ENCODE measurements at regions not wholly inside any gene's neighbourhood (a gene's known extent, or its start where the extent isn't known, plus 50 kb on each side); places are given as distances from the start of the nearest gene placed in this dataset.
"Not testable (repeated sequence)": the region's sequence is repeated elsewhere in the genome, so short reads cannot be mapped to it uniquely, and the experiment has no call there.

DNA sequence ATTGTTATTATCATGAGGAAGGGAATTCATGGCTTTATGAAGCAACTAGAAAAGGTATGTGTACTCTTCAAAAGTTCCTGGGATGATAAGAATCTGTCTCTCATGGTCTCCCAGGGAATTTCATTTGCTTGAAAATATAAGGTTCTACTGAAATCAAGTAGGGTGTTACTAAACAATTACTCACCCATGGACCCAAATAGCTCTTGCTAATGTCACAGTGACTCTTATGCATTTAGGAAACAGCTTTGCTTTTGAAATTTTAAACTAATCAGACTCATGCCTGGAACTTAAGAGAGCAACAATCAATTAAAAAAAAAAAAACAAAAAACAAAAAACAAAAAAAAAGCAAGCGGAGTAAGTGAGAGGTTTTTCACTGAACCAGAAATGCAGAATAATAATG lies 1546.3 kb upstream of the TENM4 start:
- DNase-seq = no peak

DNA sequence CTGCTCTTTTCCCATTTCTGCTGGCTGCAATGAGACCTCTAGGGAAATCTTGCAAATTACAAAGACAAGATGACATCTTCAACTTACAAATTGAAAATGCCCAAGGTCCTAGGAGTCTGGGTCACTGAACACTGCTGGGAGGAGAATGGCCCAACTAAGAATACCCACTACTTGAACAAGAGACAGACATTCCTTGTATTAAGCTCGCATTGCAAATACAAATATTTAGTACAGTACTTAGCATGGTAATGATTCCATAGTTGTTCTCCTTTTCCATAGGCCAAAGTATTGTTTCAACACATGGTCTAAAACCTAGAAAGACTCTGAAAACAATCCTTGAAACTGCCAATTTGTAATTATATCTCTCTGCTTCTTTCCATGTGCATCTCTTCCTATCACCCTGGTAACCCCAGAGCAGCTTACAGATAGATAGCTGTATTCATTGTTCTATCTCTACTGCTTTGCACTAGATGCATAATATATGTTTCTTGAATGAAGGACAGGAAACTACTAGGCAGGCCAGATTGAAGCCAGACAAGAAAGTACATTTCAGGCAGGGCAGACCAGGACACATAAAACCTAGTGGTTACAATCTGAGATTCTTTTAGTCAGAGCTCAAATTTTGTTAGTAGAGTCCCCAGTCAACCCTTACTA lies 1545.7 kb upstream of the TENM4 start:
- no peak for DNase-seq

DNA sequence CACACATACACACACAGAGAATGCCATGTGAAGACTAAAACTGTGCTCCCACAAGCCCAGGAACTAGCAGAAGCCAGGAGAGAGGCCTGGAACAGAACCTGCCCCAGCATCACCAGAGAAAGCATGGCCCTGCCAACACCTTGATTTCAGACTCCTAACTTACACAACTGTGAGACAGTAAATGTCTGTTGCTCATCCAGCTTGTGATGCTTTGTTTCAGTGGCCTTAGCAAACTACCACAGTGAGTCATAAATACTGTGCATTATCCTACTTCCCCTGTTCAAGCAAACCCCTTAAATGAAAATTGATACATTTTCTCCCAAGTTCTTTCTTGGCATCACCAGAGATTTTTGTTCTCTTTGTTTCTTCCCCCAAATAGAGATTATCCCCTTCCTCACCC lies 1539.4 kb upstream of the TENM4 start:
- DNase-seq = no peak

DNA sequence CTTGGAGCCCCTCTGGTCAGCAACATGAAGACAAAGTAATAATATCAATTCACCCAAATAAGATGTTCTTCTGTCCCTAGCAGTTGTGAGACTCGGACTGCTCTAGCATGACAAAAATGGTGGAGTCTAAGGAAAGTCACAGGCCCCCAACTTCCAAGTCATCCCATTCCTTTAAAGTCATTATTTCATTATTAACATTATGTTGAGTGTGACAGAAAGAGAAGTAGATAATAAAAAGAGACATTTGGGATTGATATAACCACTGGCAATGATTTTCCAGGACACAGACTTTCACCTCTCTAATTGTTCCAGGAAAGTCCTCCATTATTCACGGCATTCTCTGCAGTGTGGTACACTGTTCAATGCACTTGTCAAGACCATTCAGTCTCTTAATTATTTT lies 1533.0 kb upstream of the TENM4 start:
- DNase-seq = no peak

DNA sequence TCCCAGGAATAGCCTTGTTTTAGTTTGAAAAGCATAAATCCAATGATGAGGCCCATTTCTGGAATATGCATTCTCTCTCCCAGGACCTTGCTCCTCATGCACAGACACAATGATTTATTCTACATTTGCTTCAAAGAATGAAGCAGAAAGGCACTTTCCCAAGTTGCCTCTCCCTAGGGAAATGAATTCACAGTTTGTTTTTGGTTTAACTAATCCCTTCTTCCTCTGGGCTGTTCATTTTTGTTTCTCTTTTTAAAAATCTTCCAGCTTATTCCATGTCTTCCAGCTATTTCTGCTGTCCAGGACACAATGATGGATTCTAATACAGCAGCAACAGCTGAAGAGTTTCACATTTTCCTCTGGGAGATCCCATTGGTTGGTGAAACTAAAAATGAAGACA lies 1529.2 kb upstream of the TENM4 start:
- no peak for DNase-seq

DNA sequence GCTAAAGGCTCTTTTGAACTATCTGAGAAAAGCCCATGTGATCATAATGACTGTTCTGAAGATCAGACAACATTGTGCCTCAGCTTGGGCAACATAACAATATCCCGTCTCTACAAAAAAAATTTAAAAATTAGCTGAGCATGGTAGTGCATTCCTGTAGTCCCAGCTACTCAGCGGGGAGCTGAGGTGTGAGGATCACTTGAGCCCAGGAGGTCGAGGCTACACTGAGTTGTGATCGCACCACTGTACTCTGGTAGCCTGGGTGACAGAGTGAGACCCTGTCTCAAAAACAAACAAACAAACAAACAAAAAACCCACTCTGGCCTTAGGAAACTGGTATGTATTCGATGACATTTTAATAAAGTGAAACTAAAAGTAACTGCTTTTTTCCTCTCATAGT lies 1526.8 kb upstream of the TENM4 start:
- DNase-seq = no peak

DNA sequence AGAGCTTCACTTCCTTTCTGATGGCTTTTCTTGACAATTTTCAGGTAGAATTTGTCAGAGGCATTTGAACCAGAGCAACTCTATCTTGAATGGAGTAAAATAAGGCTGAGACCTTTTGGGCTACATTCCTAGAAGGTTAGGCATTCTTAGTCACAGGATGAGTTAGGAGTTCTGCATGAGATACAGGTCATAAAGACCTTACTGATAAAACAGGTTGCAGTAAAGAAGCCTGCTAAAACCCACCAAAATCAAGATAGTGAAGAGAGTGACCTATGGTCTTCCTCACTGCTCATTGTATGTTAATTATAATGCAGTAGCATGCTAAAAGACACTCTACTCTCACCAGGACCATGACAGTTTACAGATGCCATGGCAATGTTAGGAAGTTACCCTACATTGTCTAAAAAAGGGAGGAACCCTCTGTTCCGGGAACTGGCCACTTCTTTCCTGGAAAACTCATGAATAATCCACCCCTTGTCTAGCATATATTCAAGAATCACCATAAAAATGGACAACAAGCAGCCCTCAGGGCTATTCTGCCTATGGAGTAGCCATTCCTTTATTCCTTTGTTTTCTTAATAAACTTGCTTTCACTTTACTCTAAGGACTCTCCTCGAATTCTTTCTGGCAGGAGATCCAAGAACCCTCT lies 1519.7 kb upstream of the TENM4 start:
- no peak for DNase-seq

DNA sequence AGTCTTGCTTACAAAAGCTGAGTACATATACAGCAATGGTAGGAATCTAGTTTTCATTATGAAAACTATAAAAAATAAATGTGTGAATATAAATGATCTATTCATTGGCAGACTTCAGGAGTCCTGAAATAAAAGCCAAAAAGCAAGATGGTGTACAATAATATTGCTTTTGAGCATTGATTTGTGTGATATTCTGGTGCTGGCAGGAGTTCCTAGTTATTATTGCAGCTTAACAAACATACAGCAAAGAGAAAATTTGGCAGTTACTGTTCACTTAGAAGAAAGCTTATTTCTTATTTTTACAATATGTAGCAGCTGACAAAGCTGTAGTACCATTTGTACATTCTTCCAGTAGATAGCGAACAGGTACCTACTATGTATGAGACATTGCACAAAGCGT lies 1518.9 kb upstream of the TENM4 start:
- no peak for DNase-seq

DNA sequence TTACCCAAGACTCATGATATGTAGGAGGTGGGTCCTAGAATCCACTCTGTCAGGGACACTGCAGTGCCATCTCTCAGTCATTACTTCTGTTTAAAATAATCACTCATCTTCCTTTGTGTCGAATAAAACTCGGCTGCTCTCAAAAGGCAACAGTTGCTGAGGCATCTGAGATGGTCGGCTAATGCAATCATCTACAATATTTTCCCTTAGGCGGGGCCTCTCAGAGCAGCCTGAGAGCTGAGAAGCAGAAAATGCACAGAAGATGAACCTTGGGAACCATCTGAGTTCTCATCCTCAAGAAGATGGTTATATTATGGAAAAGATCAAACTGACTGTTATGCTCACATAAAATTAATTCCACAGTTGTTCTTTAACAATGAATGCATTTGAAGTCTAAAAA lies 1518.2 kb upstream of the TENM4 start:
- DNase-seq = no peak

DNA sequence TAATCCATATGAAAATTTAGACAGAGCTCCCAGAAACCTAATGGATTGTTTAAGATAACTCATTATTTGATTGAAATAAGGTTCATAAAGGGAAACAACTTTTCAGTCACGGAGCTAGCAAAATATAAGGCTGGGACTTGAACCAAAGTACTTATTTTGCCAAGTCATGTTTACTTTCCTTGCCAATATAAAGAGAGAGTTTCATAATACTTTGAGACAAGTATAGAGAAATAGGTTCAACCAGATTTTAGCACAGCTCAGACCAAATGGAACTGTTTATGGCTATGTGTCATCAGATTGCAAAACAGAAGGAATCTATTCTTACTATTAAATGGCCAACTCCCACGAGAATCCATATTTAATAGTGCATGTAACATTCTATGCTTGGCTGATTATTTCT lies 1517.5 kb upstream of the TENM4 start:
- DNase-seq = no peak

DNA sequence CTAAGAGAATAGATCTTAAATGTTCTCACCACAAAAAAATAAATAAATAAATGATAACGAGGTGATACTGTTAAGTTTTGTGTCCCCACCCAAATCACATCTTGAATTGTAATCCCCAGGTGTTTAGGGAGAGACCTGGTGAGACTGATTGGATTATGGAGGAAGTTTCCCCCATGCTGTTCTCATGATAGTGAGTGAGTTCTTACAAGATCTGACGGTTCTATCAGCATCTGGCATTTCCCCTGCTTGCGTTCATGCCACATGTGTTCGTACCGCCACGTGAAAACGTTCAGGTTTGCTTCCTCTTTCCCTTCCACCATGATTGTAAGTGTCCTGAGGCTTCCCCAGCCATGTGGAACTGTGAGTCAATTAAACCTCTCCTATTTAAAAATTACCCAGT lies 1514.8 kb upstream of the TENM4 start:
- DNase-seq = no peak

DNA sequence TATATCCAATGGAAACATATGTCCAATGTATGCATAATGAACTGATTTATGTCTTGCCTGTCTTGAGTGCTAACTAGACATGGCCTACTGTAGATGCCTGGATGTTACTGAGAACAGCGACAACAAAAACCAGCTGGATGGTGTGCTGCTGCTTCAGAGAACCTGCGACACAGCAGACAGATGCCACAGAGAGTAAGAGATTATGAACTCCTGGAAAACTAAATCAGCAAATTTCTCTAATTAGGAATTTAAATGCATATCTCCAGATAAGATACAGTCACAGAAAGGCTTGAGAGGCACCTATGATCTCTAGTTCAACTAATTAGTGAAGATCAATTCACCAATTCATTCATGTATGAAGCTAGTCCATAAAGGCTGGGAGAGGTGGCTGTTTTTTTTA lies 1508.0 kb upstream of the TENM4 start:
- DNase-seq = no peak

DNA sequence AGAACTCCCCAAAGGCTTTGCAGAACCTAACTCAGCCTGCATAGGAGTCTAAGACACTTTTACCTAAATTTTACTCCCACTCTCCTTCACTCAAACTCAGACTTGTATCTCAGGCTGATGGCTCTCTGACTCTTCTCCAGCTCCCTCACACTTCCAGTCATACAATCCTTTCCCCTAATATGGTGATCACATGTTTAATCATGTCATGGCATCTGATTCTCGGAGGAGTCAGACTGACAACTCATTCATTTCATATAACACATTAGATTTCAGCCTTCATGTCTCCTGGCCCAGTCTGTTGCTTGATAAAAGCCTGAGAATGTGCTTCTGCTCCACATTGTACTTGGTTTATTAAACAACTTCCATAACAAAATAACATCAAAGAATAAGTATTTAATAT lies 1503.9 kb upstream of the TENM4 start:
- no peak for DNase-seq

DNA sequence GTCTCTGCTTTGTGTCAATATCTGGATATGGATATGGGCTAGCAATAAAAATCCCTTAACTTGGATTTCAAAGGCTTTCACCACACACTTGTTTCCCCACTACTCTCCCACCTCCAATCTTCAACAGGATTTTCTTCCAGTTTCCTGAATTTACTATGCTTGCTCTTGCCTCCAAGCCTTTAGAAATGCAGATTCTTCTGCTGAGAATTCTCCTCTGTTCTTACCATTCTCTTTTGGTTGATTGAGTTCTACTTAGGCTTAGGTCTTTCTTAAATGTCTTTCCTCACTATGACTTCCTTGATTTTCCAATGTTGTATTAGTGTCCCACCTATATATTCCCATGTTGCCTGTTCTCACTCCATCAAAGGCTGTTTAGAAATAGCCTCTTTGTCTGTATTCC lies 1502.4 kb upstream of the TENM4 start:
- no peak for DNase-seq

DNA sequence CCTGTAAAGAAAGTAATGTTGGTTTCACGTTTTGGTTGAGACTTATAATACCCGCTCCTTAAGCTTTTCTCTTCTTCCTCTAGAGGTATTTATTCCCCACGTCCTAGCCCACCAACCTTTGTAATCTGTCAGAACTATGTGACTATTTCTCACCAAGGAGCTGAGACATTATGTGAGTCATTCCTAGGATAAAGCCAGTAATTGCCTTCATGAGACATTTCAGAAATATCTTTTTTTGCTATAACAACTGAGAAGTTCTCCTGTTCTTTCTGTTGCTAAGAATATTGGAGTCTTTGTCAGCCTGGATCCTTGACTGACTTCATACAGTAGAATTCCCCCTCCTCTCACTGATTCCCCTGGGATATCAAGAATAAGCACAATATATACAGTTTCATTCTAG lies 1497.0 kb upstream of the TENM4 start:
- DNase-seq = no peak

DNA sequence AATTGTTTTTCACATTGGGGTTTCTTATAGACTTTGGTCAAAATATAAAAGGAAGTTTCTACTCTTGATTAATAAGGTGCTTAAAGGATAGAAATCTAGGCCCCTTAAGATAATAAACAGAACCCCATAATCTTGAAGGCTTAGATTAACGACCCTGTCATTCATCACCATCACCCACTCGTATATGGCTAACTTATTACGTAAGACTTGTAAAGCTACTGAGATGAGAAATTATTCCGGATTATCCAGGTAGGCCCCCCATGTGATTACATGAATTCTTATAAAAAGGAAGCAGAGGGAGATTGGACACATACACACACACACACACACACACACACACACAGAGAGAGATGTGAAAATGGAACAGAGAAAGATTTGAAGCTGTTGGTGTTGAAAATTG lies 1489.2 kb upstream of the TENM4 start:
- DNase-seq = no peak

DNA sequence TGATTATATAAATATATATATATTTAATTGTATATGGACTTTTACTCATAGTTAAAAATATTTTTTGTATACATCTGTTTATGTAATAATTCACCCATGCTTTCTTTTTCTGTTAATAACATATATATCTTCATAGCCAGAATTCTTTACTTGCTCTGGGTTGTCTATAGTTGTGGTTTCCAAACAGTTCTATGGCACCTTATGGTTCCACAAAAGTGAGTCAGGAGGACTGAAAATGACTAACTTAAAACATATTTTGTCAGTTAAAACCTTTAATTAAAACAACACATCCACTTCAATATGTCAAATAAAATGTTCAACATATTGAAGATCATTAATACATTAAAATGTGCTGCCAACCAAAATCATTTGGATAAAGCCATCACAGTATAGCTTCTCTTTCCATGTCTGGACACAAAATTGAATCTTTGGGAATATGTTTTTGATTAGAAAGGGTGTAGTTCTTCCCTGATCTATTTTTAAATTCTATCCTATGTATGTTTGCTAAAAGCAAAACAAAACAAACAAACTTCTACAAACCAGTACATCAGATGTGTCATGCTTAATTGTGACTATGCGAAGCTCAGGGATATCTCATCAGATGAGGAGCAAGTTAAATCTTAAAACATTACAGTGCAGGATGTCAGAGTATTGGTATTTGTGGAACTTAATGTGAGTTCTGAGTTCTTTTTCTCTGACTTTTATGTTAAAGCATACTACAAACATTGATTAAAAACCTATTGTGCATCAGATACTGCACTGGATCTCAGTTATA lies 1488.4 kb upstream of the TENM4 start:
- DNase-seq = no peak

DNA sequence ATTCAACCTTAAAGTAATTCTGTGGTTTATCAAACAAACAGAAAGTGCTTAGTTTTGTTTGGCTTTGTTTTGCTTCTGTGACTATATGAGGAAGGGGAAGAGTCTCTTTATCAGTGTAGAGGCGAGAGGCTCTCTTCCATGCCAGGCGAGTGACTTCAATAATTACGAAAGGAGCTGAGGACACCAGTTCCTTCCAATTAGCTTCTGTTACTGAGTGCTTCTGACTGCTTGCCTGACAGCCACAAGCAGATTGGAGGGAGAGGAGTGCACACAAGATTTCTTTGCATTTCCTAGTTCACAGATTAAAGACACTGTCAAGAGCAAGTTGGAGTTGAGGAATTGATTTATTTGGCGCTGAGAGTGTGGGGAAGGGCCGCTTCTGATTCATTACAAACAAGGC lies 1484.5 kb upstream of the TENM4 start:
- no peak for DNase-seq

DNA sequence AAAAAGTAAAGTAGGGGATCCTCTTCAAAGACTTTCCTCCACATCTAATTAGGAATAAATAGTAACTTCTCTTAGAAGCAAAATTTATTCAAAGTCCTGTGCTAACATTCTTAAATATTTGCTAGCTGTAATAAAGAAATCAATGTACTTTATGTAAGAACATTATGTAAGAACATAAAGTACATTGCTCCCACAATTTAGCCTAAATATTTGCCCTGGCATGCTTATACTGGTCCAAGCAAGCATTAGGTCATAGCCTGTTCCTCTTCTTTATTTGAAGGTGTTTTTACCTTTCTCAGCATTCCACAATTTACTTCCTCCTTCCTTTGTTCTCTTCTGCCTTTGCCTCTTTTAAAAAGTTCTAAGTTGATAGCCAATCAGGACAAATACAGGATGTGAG lies 1480.5 kb upstream of the TENM4 start:
- DNase-seq = not testable (repeated sequence)

DNA sequence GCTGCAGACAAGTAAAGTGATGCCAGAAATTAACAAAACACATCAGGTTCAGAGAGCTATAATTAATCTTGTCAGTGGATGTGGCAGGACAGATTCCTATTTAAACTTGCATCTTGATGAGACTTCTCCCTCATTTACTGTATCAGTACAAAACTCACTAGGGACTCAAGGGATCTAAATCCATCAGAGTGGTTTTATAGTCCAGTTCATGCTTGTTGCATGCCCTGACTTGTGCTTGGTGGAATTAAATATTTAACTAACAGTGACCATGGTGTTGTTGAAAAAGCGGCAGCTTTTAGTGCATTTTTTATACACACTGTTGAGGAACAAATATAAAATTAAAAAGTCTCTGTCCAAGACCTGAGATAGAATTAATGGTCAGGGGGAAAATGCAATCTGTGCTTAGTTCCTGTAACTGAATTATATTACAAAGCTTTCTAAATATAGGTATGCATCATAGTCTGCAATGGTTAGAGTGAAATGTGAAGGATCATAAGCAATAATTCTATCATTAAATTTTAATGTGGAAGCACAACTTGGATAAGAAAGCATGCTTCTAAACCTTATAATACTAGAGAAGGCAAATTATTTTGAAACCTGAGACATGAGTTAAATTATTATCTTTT lies 1475.5 kb upstream of the TENM4 start:
- DNase-seq = no peak

DNA sequence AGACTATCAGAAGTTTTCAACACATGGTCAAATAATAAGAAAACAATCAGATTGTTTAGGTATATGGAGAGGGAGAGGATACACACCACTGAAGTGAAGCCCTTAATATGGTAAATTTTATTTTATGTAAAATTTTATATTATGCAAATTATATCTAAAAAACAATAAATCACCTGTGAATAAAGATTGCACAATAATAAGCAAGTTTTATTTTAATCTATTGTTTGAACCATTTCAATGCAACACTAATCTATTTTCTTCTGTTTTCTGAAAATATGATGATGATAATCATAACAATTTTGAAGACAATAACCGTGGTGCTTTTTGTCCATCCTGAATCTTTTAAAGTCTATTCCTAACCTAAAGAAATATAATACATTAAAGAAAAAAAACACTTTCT lies 1473.5 kb upstream of the TENM4 start:
- DNase-seq = no peak

DNA sequence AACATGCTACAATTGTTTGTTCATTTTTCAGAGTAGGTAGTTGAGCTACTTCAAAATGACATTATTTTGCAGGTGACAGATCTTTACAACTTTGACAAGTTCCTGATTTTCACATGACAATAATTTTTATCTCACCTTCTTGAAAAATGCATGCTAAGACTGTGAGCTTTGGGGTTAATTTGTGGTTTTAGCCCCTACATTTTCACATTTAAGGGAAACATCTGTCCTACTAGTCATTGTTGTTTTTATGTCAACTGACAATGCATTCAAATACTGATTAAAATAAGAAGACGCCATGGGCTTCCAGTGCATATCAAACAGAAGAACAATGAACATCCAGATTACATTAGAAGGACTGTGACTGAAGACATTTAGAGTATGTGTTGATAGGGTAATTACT lies 1470.8 kb upstream of the TENM4 start:
- DNase-seq = no peak

DNA sequence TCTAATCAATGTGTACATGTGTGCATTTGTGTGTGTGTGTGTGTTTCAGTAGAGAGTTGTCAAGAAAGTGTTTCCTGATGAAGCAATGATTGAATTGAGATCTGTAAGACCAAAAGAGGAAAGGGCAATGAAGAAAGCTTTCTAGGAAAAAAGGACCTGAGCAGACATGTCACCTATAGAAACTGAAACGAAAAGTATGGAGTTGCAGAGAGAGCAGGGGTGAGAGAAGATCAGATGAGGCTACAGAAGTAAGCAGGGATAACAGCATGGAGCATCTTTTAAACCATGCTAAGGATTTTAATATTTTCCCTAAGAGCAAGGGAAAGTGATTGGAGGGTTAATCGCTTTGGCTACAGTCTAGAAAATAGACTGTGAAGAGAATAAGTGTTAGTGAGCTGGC lies 1459.4 kb upstream of the TENM4 start:
- DNase-seq = no peak

DNA sequence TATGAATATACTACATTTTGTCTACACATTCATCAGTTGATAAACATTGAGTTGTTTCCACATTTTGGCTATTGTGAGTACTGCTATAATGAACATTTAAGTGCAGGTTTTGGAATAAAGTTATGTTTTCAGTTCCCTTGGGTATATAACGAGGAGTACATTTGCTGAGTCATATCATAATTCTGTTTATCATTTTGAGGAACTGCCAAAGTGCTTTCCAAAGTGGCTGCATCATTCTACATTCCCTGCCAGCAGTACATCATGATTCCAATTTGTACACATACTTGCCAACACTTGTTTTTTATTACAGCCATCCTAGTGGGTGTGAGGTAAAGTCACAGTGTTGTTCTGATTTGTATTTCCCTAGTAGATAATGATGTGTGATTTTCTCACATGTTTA lies 1458.6 kb upstream of the TENM4 start:
- DNase-seq = no peak

Measured in central memory CD4-positive, alpha-beta T cell (primary cell).